Mesendoderm (in vitro differentiated cells): ENCODE measurements at regions not wholly inside any gene's neighbourhood (a gene's known extent, or its start where the extent isn't known, plus 50 kb on each side); places are given as distances from the start of the nearest gene placed in this dataset.
A peak's percentile ranks its signal among the peaks of the same experiment; 100 is the strongest.

Experiments used
- DNase-seq: peaks from one replicate; pipeline ENCODE4 v3.0.0; 2013
- H2AK5ac ChIP-seq: 2 replicates; pipeline ENCODE4 v1.6.1; 2013; ENCODE audit warnings: low read length, inconsistent platforms
- H2BK120ac ChIP-seq: 2 replicates; pipeline ENCODE4 v1.6.1; 2013; ENCODE audit warnings: low read depth, mild to moderate bottlenecking, low read length, moderate library complexity, mixed read lengths
- H2BK15ac ChIP-seq: replicated peaks from 2 replicates; pipeline ENCODE4 v1.6.1; 2013; ENCODE audit warnings: low read depth, mild to moderate bottlenecking, moderate library complexity
- H2BK5ac ChIP-seq: 2 replicates; pipeline ENCODE4 v1.6.1; 2013; ENCODE audit warnings: low read length, inconsistent platforms
- H3K18ac ChIP-seq: 2 replicates; pipeline ENCODE4 v1.6.1; 2013; ENCODE audit warnings: mild to moderate bottlenecking, low read length, mixed read lengths
- H3K23ac ChIP-seq: one replicate; pipeline ENCODE4 v1.6.1; 2013; ENCODE audit warnings: low read length
- H3K27ac ChIP-seq: 2 replicates; pipeline ENCODE4 v1.5.1; 2013; ENCODE audit warnings: low read depth, mild to moderate bottlenecking, inconsistent platforms, low read length, moderate library complexity
- H3K27me3 ChIP-seq: 2 replicates; pipeline ENCODE4 v1.6.1; 2013; ENCODE audit warnings: low read length, control low read depth, mild to moderate bottlenecking, inconsistent platforms; ENCODE audit not compliant: insufficient read depth, poor library complexity
- H3K36me3 ChIP-seq: 2 replicates; pipeline ENCODE4 v1.6.1; 2013; ENCODE audit warnings: low read length, inconsistent platforms; ENCODE audit not compliant: control insufficient read depth, insufficient read depth
- H3K4ac ChIP-seq: one replicate; pipeline ENCODE4 v1.6.1; 2013; ENCODE audit warnings: low read depth, mild to moderate bottlenecking, low read length, moderate library complexity
- H3K4me1 ChIP-seq: 2 replicates; pipeline ENCODE4 v1.6.1; 2013; ENCODE audit warnings: low read depth, low read length, inconsistent platforms; ENCODE audit not compliant: control insufficient read depth
- H3K4me2 ChIP-seq: 2 replicates; pipeline ENCODE4 v1.6.1; 2013; ENCODE audit warnings: low read length
- H3K4me3 ChIP-seq: 2 replicates; pipeline ENCODE4 v1.5.1; 2013; ENCODE audit warnings: mild to moderate bottlenecking, low read length
- H3K56ac ChIP-seq: one replicate; pipeline ENCODE4 v1.6.1; 2013; ENCODE audit warnings: low read length
- H3K79me1 ChIP-seq: 2 replicates; pipeline ENCODE4 v1.6.1; 2013; ENCODE audit warnings: low read length, inconsistent platforms
- H3K79me2 ChIP-seq: 2 replicates; pipeline ENCODE4 v1.6.1; 2013; ENCODE audit warnings: mild to moderate bottlenecking, low read length; ENCODE audit not compliant: control insufficient read depth, insufficient read depth
- H3K9ac ChIP-seq: 2 replicates; pipeline ENCODE4 v1.6.1; 2013; ENCODE audit warnings: low read length, inconsistent platforms
- H4K5ac ChIP-seq: one replicate; pipeline ENCODE4 v1.6.1; 2013; ENCODE audit warnings: low read length
- H4K8ac ChIP-seq: one replicate; pipeline ENCODE4 v1.6.1; 2013; ENCODE audit warnings: low read depth, mild to moderate bottlenecking, control low read depth, low read length, moderate library complexity
- WGBS: extraction: QIAGEN DNeasy Blood & Tissue Kit; methylation state at CpG from one replicate; pipeline ENCODE4 v1.1.7; 2013; ENCODE audit warnings: low lambda C conversion rate, missing lambda C conversion rate; ENCODE audit not compliant: insufficient coverage; ENCODE audit errors: extremely low coverage; 5-methylcytosine and 5-hydroxymethylcytosine counted together

- Histone ChIP-seq H2AK5ac (no peak overlapping the region), H3K18ac (no peak overlapping the region), H4K5ac (no peak overlapping the region), H3K4ac (no peak overlapping the region), H3K27me3 (no peaks in the 10 kb centered on the region), H2BK15ac (no peak overlapping the region), H3K23ac (no peak overlapping the region), H3K36me3 (no peaks in the 10 kb centered on the region), H3K4me1 (no peaks in the 10 kb centered on the region), H3K4me2 (no peak overlapping the region), H4K8ac (no peak overlapping the region), H3K79me2 (no peaks in the 10 kb centered on the region), H2BK5ac (no peak overlapping the region), H3K27ac (no peak overlapping the region), H3K4me3 (no peak overlapping the region), H3K9ac (no peak overlapping the region), H3K79me1 (no peaks in the 10 kb centered on the region), H2BK120ac (no peak overlapping the region), H3K56ac (no peak overlapping the region)
- no CpG with 5 or more reads among the region's 7 CpGs for WGBS
- no peak for DNase-seq
Observed at GRCh38 chr5:164934039-164934438, 1428.6 kb downstream of the MAT2B start.

GRCh38 chr5:164934561-164934960 is 1429.1 kb downstream of the MAT2B start:
- no peak overlapping the region for H3K23ac ChIP-seq
- WGBS, result no CpG with 5 or more reads among the region's 7 CpGs
- no peaks in the 10 kb centered on the region for H3K4me1 ChIP-seq
- H2BK120ac ChIP-seq, result no peak overlapping the region
- H2BK15ac ChIP-seq, result no peak overlapping the region
- H3K4me3 ChIP-seq, result no peak overlapping the region
- peak; percentile 31 for DNase-seq
- H3K79me2 ChIP-seq, result no peaks in the 10 kb centered on the region
- no peak overlapping the region for H2AK5ac ChIP-seq
- H3K56ac ChIP-seq, result no peak overlapping the region
- H3K18ac ChIP-seq, result no peak overlapping the region
- no peaks in the 10 kb centered on the region for H3K79me1 ChIP-seq
- no peak overlapping the region for H3K9ac ChIP-seq
- no peaks in the 10 kb centered on the region for H3K36me3 ChIP-seq
- no peak overlapping the region for H4K8ac ChIP-seq
- H3K27me3 ChIP-seq, result no peaks in the 10 kb centered on the region
- H4K5ac ChIP-seq, result no peak overlapping the region
- no peak overlapping the region for H3K4me2 ChIP-seq
- H2BK5ac ChIP-seq, result no peak overlapping the region
- H3K4ac ChIP-seq, result no peak overlapping the region
- no peak overlapping the region for H3K27ac ChIP-seq

DNA sequence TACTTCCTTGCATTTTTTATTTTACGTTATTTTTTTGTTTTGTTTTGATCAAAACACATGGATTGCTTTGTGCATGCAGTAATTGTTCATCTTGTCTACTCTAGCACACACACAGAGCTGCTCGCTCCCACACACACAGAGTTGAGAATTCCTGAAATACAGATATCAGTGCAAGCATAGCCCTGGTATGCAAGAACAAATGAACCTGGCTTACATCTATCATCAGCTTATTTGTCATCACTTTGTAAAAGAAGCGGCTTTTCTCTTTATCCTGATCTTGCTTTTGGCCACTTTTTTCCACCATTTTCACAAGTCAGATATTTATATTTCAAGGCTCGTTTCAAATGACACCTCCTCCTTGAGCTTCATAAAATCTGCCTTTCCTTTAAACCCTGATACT is 1435.7 kb downstream of the MAT2B start:
- Histone ChIP-seq H4K8ac (no peak overlapping the region), H3K9ac (no peak overlapping the region), H3K27me3 (no peaks in the 10 kb centered on the region), H2BK15ac (no peak overlapping the region), H2BK5ac (no peak overlapping the region), H3K79me1 (no peaks in the 10 kb centered on the region), H2BK120ac (no peak overlapping the region), H3K23ac (no peak overlapping the region), H3K56ac (no peak overlapping the region), H3K36me3 (no peaks in the 10 kb centered on the region), H3K4me2 (no peak overlapping the region), H3K27ac (no peak overlapping the region), H2AK5ac (no peak overlapping the region), H3K4ac (no peak overlapping the region), H4K5ac (no peak overlapping the region), H3K79me2 (no peaks in the 10 kb centered on the region), H3K4me1 (no peaks in the 10 kb centered on the region), H3K18ac (no peak overlapping the region), H3K4me3 (no peak overlapping the region)
- WGBS, result no CpG with 5 or more reads among the region's 4 CpGs
- no peak for DNase-seq

GRCh38 chr5:164950927-164951326 is 1445.5 kb downstream of the MAT2B start:
- DNase-seq, result no peak
- Histone ChIP-seq H2BK5ac (no peak overlapping the region), H3K56ac (no peak overlapping the region), H3K79me1 (no peaks in the 10 kb centered on the region), H4K8ac (no peak overlapping the region), H3K23ac (no peak overlapping the region), H3K4ac (no peak overlapping the region), H3K79me2 (no peaks in the 10 kb centered on the region), H3K9ac (no peak overlapping the region), H3K4me3 (no peak overlapping the region), H3K4me1 (no peaks in the 10 kb centered on the region), H3K18ac (no peak overlapping the region), H3K27ac (no peak overlapping the region), H2BK120ac (no peak overlapping the region), H4K5ac (no peak overlapping the region), H3K36me3 (no peaks in the 10 kb centered on the region), H3K27me3 (no peaks in the 10 kb centered on the region), H2BK15ac (no peak overlapping the region), H2AK5ac (no peak overlapping the region), H3K4me2 (no peak overlapping the region)
- WGBS, result no CpG with 5 or more reads among the region's 3 CpGs

GRCh38 chr5:164951570-164951969 is 1446.2 kb downstream of the MAT2B start:
- H2BK5ac ChIP-seq, result no peak overlapping the region
- no peak overlapping the region for H2BK15ac ChIP-seq

DNA sequence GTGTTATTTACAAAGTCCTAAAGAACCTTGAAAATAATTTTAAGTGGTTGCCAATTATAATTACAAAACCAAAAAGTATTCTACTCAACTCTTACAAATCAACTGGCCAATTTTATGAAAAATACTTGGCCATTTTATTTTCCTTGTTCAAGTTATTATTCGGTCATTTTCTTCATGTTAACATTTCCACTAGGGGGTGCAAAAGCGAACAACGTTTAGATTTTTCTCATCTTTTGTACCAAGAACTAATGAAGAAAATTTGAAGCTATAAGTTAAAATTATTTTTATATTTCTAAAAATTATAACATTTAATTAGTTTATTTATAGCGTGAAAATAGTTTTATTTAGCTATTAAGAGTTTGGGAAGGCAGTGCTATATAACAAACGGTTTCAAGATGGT is 1453.3 kb downstream of the MAT2B start:
- H3K4me1 ChIP-seq, result no peaks in the 10 kb centered on the region
- H3K36me3 ChIP-seq, result no peaks in the 10 kb centered on the region
- H2BK15ac ChIP-seq, result no peak overlapping the region
- H3K27ac ChIP-seq, result no peak overlapping the region
- no peak overlapping the region for H3K18ac ChIP-seq
- H3K9ac ChIP-seq, result no peak overlapping the region
- H4K5ac ChIP-seq, result no peak overlapping the region
- H2BK120ac ChIP-seq, result no peak overlapping the region
- no peaks in the 10 kb centered on the region for H3K79me1 ChIP-seq
- no peak for DNase-seq
- 100% methylated on average over 2 of the region's 5 CpGs for WGBS
- no peak overlapping the region for H2AK5ac ChIP-seq
- no peaks in the 10 kb centered on the region for H3K79me2 ChIP-seq
- no peak overlapping the region for H3K4ac ChIP-seq
- H2BK5ac ChIP-seq, result no peak overlapping the region
- no peak overlapping the region for H3K4me2 ChIP-seq
- H3K56ac ChIP-seq, result no peak overlapping the region
- H3K27me3 ChIP-seq, result no peaks in the 10 kb centered on the region
- no peak overlapping the region for H3K23ac ChIP-seq
- H4K8ac ChIP-seq, result no peak overlapping the region
- H3K4me3 ChIP-seq, result no peak overlapping the region

More at GRCh38 chr5:164951570-164951969, 1446.2 kb downstream of the MAT2B start:
- Histone ChIP-seq H3K23ac (no peak overlapping the region), H2BK120ac (no peak overlapping the region), H3K27ac (no peak overlapping the region), H3K18ac (no peak overlapping the region), H3K4me3 (no peak overlapping the region), H3K4ac (no peak overlapping the region), H2AK5ac (no peak overlapping the region), H3K4me1 (no peaks in the 10 kb centered on the region), H3K27me3 (no peaks in the 10 kb centered on the region), H3K9ac (no peak overlapping the region), H4K5ac (no peak overlapping the region), H4K8ac (no peak overlapping the region), H3K79me2 (no peaks in the 10 kb centered on the region), H3K79me1 (no peaks in the 10 kb centered on the region), H3K56ac (no peak overlapping the region), H3K4me2 (no peak overlapping the region), H3K36me3 (no peaks in the 10 kb centered on the region)
- WGBS, result no CpG with 5 or more reads among the region's 2 CpGs
- no peak for DNase-seq
